NCI-H1417 (cell line): ENCODE measurements at regions not wholly inside any gene's neighbourhood (a gene's known extent, or its start where the extent isn't known, plus 50 kb on each side); places are given as distances from the start of the nearest gene placed in this dataset.
A peak's percentile ranks its signal among the peaks of the same experiment; 100 is the strongest.
"Not testable (repeated sequence)": the region's sequence is repeated elsewhere in the genome, so short reads cannot be mapped to it uniquely, and the experiment has no call there.

ENCODE experiments used
- DNase-seq, 3 experiments: peaks; one replicate each; lab custom pipeline; 2025; lab: John Stamatoyannopoulos, UW

DNA sequence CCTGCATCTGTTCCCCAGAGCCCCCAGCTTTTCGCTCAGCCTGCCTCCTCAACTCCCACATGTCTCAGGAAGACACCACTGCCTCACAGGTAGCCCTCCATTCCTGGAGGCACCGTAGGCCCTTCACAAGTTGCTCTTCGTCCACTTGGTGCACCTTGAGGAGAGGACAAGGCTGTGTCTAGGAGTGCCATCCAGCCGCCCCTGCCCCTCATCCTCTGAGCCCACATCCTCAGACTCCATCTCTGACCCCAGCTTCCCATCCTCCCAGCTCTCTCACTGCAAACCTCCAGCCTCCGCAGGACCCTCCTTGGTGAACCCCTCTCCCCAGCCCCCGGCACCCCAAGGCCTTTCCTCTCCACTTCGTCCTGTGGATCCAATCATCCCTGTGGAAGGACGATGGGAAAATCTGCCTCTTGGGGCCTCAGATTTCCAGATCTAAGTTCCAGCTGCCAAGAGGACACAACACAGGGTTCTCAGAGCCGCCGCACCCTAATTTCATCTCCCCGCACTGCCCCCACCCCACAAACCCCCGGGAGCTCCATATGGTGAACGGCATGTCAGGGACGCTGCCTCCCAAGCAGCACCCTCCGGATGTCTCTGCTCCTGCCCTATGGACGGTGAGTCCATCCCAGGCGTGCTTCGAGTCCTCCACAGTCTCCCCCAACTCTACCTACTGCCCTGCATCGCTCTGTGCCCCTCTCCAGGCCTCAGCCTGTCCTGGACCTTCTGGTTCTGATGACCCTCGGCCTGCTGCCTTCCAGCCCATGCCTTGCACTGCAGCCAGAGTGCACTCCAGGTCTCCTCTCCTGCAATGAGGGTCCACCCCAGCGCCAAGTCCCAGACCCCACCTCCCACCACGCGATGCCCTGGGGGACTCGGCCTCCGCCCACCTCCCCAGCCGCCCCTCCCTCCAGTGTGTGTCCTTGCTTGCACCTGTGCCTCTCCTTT lies 314.1 kb upstream of the DIO3 start:
- no peak for DNase-seq

DNA sequence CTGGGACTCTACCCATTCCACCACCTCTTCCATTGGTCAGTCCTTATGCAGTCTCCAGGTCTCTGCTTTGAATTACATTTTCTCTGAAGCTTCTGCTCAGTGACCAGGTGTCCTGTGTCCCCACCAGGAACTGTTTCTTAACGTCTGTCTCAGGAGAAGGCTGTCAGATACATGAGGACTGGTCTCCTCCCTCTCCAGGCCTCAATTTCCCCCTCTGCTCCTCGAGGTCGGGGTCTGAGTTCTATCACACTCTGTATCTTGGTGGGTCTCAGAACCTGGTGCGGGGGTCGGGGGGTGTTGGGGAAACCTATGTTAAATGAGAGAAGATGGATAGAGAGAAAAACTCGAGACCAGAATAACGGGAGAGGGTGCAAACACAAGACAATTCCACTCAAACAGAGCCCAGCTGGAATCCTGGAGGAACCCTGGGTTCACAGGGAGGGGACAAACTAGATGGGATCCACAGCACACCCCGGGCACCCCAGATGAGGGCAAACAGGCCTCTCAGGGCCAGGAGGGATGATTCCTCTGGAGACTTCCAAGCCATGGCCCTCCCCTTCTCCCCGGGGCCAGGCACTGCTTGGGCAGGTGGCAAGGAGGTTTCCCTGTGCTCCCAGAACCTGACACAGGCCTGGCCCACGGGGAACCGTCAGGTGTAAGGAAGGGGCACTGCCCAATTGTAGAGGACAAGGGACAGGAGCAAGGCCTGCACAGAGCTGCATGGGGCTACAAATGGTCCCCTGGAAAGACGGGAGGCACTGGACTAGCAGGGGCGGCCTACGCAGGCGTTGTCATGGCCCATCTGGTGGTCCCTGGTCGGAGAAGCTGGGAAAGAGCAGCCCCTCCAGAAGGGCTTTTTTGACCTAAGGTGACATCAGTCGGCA lies 313.2 kb upstream of the DIO3 start:
- no peak for DNase-seq

GRCh38 chr14:101248840-101249675 lies 312.2 kb upstream of the DIO3 start:
- no peak for DNase-seq

- no peak for DNase-seq
Observed at GRCh38 chr14:101249676-101250036, 311.6 kb upstream of the DIO3 start.

DNA sequence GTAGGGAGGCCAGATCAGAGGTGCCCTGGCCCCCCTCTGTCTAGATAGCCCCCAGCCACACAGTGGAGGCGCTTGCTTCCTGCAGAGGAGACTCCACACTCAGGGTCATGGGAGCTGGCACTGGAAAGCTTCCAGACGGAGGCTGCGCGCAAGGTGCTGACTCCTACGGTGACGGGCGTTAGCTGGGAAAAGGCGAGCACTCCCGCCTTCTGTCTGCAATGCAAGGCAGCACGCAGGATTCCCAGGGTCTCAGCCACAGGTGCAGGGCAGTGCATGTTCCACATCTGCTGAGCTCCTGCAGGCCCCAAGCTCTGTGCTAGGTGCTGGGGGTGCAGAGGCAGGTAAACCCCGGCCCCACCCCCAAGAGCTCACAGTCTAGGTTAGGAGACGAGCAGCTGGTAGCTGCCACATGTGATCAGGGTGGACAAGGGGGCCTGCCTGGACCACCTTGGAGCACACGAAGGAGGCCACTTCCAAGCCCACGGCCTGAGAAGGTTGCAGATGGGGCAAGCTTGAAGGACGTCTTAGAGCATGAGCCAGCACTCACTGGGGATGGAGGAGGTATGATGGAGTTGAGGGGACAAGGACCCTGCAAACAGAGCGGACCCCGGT lies 310.9 kb upstream of the DIO3 start:
- DNase-seq = peak in 1 of 3 experiments; percentile 35

GRCh38 chr14:101250948-101251811 lies 310.1 kb upstream of the DIO3 start:
- DNase-seq = no peak

DNA sequence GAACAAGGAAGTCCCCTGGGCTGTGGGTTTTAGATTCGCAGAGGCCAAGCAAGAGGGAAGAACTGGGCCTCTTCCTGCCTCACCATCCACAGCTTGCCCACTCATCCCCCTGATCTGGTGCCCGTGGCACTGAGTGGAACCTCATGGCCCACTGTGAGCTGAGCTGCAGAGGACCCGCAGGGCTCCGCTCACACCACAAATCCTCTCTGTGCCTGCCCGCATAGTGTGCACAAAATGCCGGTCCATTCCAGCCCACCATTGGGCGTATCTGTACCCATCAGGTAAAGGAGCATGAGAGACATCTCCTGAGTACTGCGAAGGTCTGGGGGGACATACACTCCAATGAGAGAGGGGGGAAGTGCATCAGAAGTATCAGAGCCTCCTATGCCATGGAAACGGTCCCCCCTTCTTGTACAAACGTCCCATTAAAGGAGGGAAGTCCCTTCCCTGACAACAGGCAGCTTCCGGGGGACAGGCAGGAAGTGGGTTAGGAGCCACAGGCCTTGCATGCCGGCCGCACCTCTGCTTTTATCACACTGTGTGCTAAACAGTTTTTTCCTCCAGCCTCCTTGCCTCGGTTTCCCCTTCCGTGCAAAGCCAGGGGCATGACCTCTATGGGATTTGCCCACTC lies 309.4 kb upstream of the DIO3 start:
- no peak for DNase-seq

- DNase-seq = no peak
Observed at GRCh38 chr14:101252443-101253214, 308.7 kb upstream of the DIO3 start.

DNA sequence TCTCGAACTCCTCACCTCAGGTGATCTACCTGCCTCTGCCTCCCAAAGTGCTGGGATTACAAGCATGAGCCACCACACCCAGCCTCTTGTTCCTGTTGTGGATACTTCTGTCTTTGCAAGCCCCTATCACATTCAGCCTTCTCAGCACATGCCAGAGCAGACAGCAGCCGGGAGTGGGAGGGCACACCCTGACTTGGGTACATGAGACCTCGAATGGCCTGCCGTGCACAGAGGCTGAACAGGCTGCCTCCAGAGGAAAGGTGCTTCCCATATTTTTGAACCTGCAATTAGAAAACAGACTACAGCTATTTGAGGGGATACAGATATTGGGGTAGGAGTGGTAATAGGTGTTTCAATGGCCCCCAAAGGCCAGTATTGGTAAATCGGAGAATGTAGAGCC lies 307.3 kb upstream of the DIO3 start:
- DNase-seq = no peak

DNA sequence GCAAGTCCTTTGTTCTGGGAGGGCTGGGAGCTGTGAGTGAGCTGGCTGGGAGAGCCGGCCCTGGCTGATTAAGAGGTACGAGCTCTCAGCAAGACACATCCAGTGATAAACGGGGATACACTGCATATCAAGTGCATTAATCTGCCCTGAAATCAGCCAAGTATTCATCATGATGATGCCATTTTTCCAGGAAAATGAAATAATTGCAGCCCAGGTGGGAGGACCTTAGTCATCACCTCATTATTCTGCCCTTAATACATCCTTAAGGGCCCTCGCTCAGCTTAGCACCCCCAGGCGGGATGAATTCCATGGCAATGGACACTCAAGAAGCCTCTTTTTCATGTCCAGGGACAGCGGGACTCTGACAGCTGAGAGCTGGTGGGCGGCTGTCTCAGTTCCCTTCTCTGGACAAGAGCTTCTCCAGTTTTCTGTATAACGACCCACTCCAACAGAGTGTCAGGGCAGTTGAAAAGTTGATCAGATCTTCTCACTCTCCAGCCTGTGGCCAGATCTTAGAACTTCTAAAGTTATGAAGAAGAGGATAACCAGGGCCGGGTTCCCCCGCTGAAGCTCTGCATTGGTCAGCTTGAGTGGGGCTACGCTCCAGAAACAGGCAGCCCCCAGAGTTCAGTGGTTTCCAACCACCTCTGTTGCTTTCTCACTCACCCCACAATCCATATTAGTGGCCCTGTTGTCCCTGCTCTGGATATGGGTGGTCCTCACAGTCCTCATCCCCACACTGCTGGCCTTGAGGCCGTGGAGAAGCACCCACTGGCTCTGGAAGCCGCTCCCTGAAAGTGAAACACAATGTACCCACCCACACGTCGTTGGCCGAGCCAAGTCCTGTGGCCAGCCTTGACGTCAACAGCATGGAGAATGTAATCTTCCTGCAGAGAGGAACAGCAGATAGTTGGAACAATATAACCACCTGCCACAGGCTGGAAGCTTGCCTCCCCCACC lies 306.2 kb upstream of the DIO3 start:
- peak in 2 of 3 experiments; percentile 40 to 84 for DNase-seq

DNA sequence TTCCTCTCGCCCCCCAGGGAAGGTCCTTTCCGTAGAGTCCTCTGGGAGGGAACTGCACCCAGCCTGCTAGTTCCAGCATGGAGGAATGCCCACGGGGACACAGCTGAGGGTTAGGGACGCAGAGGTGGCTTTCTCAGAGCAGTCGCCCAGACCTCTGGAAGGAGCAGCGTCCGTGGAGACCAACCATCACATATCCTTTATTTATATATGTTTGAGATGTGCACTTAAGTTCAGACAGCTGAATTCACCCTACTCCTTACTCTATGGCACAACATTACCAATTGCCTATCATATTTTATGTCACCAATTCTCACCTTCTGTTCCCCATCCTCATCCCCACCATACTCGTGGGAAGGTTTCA lies 305.6 kb upstream of the DIO3 start:
- no peak for DNase-seq

- no peak for DNase-seq
Observed at GRCh38 chr14:101256266-101256665, 305.0 kb upstream of the DIO3 start.

DNA sequence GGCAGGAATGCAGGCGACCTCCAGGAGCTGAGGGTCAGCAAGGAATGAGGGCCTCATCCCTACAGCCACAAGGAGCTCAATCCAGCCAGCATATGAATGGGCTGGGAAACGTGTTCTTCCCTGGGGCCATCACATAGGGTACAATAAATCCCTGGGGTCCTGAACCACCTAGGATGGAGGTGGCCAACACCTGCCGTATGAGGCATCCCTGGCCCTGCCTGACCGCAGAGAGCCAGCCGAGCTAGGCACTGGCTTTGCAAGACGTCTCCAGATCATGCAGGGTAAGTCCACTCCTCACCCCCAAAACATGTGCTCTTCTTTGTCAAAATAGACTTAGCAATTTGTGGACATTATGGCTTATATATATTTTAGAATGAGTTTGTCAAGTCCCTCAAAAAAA lies 303.7 kb upstream of the DIO3 start:
- no peak for DNase-seq

DNA sequence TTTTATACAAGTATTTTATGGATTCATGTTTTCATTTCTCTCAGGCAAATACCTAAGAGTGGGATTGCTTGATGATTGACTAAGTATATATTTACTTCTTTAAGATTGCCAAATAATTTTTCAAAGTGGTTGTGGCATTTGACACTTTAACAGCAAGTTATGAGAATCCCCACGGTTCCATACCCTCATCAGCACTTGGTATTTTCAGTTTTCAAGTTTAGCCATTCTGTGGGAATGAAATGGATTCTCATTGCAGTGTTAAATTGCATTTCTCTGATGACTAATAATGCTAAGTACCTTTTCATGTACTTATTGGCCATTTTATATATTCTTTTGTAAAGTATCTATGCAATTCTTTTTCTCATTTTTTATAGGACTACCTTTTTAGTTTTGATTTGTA lies 301.5 kb upstream of the DIO3 start:
- no peak for DNase-seq

GRCh38 chr14:101266441-101266840 lies 294.9 kb upstream of the DIO3 start:
- not testable (repeated sequence) for DNase-seq

DNA sequence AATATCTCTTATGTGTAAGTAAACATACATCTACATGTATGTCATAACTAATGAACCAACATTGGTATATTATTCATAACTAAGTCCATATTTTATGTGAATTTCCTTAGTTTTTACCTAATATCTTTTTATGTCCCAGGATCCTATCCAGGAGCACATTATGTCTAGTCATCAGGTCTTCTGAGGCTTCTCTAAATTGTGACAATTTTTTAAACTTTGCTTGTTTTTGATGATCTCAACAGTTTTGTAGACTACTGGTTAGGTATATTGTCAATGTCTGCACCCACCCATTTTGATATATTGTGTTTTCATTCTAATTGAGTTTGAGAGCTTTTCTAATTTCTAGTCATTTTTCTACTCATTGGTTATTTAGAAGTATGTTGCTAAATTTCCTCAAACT lies 288.2 kb upstream of the DIO3 start:
- no peak for DNase-seq

DNA sequence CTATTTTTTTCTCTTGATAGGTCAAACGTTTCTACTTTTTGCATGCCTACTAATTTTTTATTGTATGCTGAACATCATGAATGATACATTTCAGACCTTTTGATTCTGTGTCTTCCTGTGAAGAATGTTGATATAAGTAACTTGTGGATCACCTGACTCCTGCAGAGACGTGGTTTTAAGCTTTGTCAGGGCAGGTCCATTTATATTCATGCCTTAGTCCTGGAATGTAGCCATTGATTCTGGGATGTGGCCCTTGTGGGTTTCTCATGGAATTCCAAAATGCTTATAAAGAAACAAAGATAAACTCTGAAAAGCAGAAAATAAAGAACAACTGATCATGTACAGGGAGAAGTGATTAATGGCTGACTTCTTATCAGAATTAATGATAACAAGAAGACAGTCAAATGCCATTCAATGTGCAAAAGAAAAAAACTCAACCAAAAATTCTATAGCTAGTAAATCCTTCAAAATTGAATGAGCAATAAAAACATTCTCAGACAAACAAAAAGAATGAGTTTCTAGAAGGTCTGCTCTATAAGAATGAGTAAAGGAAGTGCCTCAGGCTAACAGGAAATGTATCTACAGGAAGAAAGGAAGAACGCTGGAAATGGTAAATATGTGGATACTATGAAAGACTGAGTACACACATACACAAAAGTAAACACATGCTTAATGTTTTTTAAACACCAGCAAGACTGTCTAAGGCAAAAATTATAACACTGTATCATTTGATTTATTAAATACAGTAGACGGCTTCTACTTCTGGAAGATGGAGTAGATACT lies 284.8 kb upstream of the DIO3 start:
- DNase-seq = peak in 1 of 3 experiments; percentile 15
